GM12865 (cell line): ENCODE measurements at regions not wholly inside any gene's neighbourhood (a gene's known extent, or its start where the extent isn't known, plus 50 kb on each side); places are given as distances from the start of the nearest gene placed in this dataset.

Experiments
- DNase-seq: peaks from one replicate; pipeline ENCODE4 v3.0.0; 2010; ENCODE audit warnings: low read depth
- H3K4me3 ChIP-seq: 2 replicates; pipeline ENCODE4 v1.5.1; 2011; ENCODE audit warnings: mild to moderate bottlenecking, low read depth, low read length, control low read depth
- TF ChIP-seq, protein P1 (sequence below): IDR thresholded peaks from 2 replicates; pipeline ENCODE4 v1.5.1; 2011; ENCODE audit warnings: low read length, control low read depth, low read depth, inconsistent platforms; ENCODE audit not compliant: insufficient read depth; ENCODE audit errors: missing control alignments

DNA sequence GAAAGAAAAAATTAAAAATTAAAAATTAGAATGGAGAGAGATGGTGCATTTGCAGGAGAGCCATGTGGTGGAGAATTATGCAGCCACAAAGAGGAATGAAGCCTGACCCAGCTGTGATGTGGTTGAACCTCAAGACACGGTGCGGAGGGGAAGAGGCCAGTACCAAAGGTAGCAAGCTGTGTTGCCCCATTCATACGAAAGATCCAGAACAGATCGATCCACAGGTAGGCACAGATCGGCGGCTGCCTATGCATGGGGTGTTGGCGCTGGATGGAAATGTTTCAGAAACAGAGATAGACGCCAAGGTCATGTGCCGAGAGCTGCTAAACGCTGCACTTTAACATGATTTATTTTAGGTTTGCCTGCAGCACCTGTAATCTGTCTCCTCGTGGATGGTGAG lies 992.3 kb downstream of the BRD1 start:
- no peak overlapping the region for H3K4me3 ChIP-seq
- TF ChIP-seq, protein P1, sequence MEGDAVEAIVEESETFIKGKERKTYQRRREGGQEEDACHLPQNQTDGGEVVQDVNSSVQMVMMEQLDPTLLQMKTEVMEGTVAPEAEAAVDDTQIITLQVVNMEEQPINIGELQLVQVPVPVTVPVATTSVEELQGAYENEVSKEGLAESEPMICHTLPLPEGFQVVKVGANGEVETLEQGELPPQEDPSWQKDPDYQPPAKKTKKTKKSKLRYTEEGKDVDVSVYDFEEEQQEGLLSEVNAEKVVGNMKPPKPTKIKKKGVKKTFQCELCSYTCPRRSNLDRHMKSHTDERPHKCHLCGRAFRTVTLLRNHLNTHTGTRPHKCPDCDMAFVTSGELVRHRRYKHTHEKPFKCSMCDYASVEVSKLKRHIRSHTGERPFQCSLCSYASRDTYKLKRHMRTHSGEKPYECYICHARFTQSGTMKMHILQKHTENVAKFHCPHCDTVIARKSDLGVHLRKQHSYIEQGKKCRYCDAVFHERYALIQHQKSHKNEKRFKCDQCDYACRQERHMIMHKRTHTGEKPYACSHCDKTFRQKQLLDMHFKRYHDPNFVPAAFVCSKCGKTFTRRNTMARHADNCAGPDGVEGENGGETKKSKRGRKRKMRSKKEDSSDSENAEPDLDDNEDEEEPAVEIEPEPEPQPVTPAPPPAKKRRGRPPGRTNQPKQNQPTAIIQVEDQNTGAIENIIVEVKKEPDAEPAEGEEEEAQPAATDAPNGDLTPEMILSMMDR, result no peak
- no peak for DNase-seq

DNA sequence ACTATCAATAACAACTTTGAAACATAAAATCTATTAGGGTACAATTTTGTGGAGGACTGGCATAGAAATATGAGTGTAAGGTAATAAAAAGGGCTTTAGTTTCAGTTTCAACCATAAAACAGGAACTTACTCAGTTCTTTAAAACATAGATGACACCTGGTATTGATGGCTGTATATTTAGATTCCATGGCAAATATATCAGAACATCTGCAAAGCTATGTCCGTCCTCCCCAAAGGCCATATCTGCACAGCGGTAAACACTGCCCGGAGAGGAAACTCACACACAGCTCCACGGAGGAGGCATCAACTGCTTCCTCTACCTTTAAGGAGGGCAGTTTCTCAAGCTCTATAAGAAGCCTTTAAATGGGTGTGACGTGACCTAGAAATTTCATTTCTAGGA lies 993.3 kb downstream of the BRD1 start:
- H3K4me3 ChIP-seq, result no peak overlapping the region
- TF ChIP-seq, protein P1, result no peak
- no peak for DNase-seq

DNA sequence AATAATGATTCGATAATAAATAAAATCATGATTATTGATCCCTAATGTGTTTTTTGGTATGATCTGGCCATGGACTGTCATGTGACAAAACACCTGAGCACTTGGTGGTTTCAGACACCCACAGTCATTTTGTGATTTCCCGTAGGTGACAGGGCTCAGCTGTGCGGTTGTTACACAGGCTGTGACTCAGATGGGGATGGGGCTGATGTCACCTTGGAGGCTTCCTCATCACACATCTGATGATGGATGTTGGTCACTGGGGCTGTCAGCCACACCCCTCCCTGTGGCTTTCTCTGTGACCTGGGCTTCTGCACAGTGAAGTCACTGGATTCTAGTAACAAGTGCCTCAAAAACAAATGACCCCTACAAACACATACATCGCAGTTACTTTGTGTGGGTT lies 995.1 kb downstream of the BRD1 start:
- no peak overlapping the region for H3K4me3 ChIP-seq
- no peak for DNase-seq

DNA sequence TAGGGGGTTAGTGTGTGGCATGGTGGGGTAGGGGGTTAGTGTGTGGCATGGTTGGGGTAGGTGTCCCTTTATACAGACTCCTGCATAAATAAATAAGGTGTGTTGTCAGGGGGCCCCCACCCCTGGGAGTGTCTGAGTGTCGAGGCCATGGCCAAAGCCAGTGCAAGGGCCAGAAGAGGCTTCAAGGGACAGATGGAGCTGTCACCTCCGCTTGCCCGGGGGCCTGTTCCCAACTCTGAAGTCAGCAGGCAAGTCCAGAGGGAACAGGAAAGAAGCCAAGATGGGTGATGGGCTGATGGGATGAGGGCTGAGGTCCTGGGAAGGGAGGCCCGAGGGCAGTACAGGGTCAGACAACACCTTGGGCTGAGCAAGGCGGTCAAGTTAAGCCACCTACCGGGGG lies 997.8 kb downstream of the BRD1 start:
- H3K4me3 ChIP-seq, result no peak overlapping the region
- DNase-seq, result no peak
- TF ChIP-seq, protein P1, result no peak

More for the DNA sequence above, 995.1 kb downstream of the BRD1 start:
- TF ChIP-seq, protein P1, result no peak

DNA sequence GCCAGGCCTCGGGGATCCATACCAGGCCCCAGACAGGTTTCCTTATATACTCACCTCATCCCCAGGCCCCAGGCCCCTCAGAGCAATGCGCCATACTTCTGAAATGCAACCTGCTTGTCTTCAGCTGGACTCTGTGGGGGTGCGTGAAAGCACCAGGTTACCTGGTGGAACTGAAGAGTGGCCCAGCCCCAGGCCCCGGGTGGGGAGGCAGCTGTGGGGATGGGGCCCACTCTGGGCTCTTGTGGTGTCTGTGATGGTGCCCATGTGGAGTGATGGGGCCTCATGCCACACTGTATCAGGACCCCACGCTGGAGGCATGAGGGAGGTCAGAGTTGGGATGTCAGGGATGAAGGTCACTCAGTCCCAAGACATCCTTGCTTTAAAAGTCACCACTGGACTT lies 999.0 kb downstream of the BRD1 start:
- H3K4me3 ChIP-seq, result no peak overlapping the region
- no peak for DNase-seq
- TF ChIP-seq, protein P1, result no peak

GRCh38 chr22:48827904-48828555 lies 999.6 kb downstream of the BRD1 start:
- TF ChIP-seq, protein P1, result no peak
- DNase-seq, result no peak
- no peak overlapping the region for H3K4me3 ChIP-seq

- H3K4me3 ChIP-seq, result no peak overlapping the region
- TF ChIP-seq, protein P1, result no peak
- DNase-seq, result no peak
Observed at GRCh38 chr22:48827268-48827846, 1000.3 kb downstream of the BRD1 start.
